OCI-LY7 (cell line): ENCODE measurements at regions not wholly inside any gene's neighbourhood (a gene's known extent, or its start where the extent isn't known, plus 50 kb on each side); places are given as distances from the start of the nearest gene placed in this dataset.

ENCODE experiments used
- BruUV-seq: library from RNA; stranded (reverse); fragments of 400-500 nt; replicated peaks from 2 replicates; lab custom pipeline; 2021; lab: Mats Ljungman, UMichigan
- CTCF ChIA-PET: fragments of 300-600 bp; sonication (Branson Sonifier 250); formaldehyde crosslinking; loops from one replicate; lab custom pipeline; 2022; ENCODE audit warnings: antibody characterized with exemption; ENCODE audit not compliant: unreplicated experiment; lab: Charles Lee
- POLR2A ChIA-PET: fragments of 300-600 bp; sonication (Branson Sonifier 250); formaldehyde crosslinking; loops from one replicate; lab custom pipeline; 2022; ENCODE audit warnings: antibody characterized with exemption; lab: Charles Lee
- DNase-seq: peaks from one replicate; pipeline ENCODE4 v3.0.0-alpha.2; 2015; ENCODE audit warnings: low spot score
- H2AFZ ChIP-seq: fragments of 200-600 bp; sonication (generic), shearing (Covaris generic); 2 replicates; pipeline ENCODE4 v1.6.1; 2014; ENCODE audit warnings: mild to moderate bottlenecking, antibody characterized with exemption, low read length, moderate library complexity
- H3K27ac ChIP-seq: fragments of 200-600 bp; sonication (generic); 2 replicates; pipeline ENCODE4 v1.5.1; 2014; ENCODE audit warnings: mixed run types, low read depth, mild to moderate bottlenecking, moderate library complexity, low read length, inconsistent platforms; ENCODE audit not compliant: poor library complexity, severe bottlenecking
- H3K36me3 ChIP-seq: fragments of 200-600 bp; sonication (generic); 2 replicates; pipeline ENCODE4 v1.6.1; 2014; ENCODE audit warnings: mild to moderate bottlenecking, antibody characterized with exemption, low read length, moderate library complexity, mixed read lengths; ENCODE audit not compliant: insufficient read depth
- H3K4me1 ChIP-seq: fragments of 200-600 bp; sonication (generic); 2 replicates; pipeline ENCODE4 v1.5.1; 2014; ENCODE audit warnings: mild to moderate bottlenecking, low read length; ENCODE audit not compliant: insufficient read depth, poor library complexity, severe bottlenecking
- H3K4me2 ChIP-seq: fragments of 200-600 bp; sonication (generic); 2 replicates; pipeline ENCODE4 v1.6.1; 2014; ENCODE audit warnings: mild to moderate bottlenecking, low read length
- H3K4me3 ChIP-seq: fragments of 200-600 bp; sonication (generic); 2 replicates; pipeline ENCODE4 v1.5.1; 2014; ENCODE audit warnings: mild to moderate bottlenecking, low read depth, low read length; ENCODE audit not compliant: poor library complexity, severe bottlenecking
- H3K79me2 ChIP-seq: fragments of 200-600 bp; sonication (generic); 2 replicates; pipeline ENCODE4 v1.6.1; 2016; ENCODE audit warnings: low read depth, mild to moderate bottlenecking, low read length, moderate library complexity, mixed read lengths; ENCODE audit not compliant: insufficient read depth
- H3K9me2 ChIP-seq: fragments of 200-600 bp; sonication (generic); 2 replicates; pipeline ENCODE4 v1.6.1; 2016; ENCODE audit warnings: mild to moderate bottlenecking, low read length, mixed read lengths; ENCODE audit not compliant: insufficient read depth
- H3K9me3 ChIP-seq: fragments of 200-600 bp; sonication (generic); 2 replicates; pipeline ENCODE4 v1.6.1; 2014; ENCODE audit warnings: mild to moderate bottlenecking, mixed run types, low read length, mixed read lengths
- H4K20me1 ChIP-seq: fragments of 200-600 bp; sonication (generic); 2 replicates; pipeline ENCODE4 v1.6.1; 2014; ENCODE audit warnings: mild to moderate bottlenecking, antibody characterized with exemption, low read length, moderate library complexity, mixed read lengths; ENCODE audit not compliant: insufficient read depth
- EZH2phosphoT487 ChIP-seq: fragments of 200-600 bp; sonication (generic); IDR thresholded peaks from 2 replicates; pipeline ENCODE4 v1.6.1; 2018; ENCODE audit warnings: low read depth, borderline replicate concordance, mild to moderate bottlenecking, mixed run types, antibody characterized with exemption, low read length, moderate library complexity, mixed read lengths
- intact Hi-C: fragments of 100-400 bp; cut with micrococcal nuclease; formaldehyde crosslinking; loops from one replicate; pipeline ENCODE4 v1.10.0; 2022; ENCODE audit not compliant: unreplicated experiment
- TF ChIP-seq, protein P1 (sequence below): fragments of 200-600 bp; sonication (generic); conservative IDR thresholded peaks from 2 replicates; pipeline ENCODE4 v1.5.1; 2014; ENCODE audit warnings: mild to moderate bottlenecking, antibody characterized with exemption, low read length, moderate library complexity, mixed read lengths

DNA sequence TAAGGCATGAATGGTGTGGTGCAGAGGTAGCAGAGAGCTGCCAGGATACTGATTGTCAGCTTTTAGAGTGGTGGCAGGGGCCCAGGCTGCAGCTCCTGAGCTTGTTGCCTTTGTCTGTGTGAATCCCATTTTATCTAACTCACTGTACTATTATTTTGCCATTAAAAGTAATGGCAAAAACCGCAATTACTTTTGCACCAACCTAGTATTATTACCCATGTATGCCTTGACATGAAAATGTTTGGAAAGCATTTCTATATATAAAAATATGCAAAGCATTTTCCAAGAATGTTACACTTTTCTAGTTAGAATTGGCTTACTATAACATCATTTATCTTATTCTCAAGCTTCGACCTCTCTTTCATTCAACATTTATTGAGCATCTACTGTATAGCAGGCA lies 308.1 kb upstream of the MYOCD start:
- intact Hi-C loops = no loop called here
- Histone ChIP-seq H3K4me1 (no peaks in the 10 kb centered on the region), H3K9me3 (no peaks in the 10 kb centered on the region), H2AFZ (no peak overlapping the region), H3K4me2 (no peak overlapping the region), H4K20me1 (no peaks in the 10 kb centered on the region), H3K79me2 (no peaks in the 10 kb centered on the region), H3K4me3 (no peak overlapping the region), H3K9me2 (no peaks in the 10 kb centered on the region), H3K36me3 (no peaks in the 10 kb centered on the region), H3K27ac (no peak overlapping the region)
- TF ChIP-seq, protein P1, sequence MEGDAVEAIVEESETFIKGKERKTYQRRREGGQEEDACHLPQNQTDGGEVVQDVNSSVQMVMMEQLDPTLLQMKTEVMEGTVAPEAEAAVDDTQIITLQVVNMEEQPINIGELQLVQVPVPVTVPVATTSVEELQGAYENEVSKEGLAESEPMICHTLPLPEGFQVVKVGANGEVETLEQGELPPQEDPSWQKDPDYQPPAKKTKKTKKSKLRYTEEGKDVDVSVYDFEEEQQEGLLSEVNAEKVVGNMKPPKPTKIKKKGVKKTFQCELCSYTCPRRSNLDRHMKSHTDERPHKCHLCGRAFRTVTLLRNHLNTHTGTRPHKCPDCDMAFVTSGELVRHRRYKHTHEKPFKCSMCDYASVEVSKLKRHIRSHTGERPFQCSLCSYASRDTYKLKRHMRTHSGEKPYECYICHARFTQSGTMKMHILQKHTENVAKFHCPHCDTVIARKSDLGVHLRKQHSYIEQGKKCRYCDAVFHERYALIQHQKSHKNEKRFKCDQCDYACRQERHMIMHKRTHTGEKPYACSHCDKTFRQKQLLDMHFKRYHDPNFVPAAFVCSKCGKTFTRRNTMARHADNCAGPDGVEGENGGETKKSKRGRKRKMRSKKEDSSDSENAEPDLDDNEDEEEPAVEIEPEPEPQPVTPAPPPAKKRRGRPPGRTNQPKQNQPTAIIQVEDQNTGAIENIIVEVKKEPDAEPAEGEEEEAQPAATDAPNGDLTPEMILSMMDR = no peak
- TF ChIP-seq EZH2phosphoT487 = no peak
- BruUV-seq = no TSS peak
- ChIA-PET POLR2A (no interaction called here), CTCF (no interaction called here)
- no peak for DNase-seq

GRCh38 chr17:12358477-12358876 lies 307.2 kb upstream of the MYOCD start:
- ChIA-PET CTCF (no interaction called here), POLR2A (interaction anchor here (0.7 kb wide), 1 partner anchor 152 kb away, joined by 3 read pairs; no protein-coding TSS in a partner anchor)
- intact Hi-C loops = no loop called here

DNA sequence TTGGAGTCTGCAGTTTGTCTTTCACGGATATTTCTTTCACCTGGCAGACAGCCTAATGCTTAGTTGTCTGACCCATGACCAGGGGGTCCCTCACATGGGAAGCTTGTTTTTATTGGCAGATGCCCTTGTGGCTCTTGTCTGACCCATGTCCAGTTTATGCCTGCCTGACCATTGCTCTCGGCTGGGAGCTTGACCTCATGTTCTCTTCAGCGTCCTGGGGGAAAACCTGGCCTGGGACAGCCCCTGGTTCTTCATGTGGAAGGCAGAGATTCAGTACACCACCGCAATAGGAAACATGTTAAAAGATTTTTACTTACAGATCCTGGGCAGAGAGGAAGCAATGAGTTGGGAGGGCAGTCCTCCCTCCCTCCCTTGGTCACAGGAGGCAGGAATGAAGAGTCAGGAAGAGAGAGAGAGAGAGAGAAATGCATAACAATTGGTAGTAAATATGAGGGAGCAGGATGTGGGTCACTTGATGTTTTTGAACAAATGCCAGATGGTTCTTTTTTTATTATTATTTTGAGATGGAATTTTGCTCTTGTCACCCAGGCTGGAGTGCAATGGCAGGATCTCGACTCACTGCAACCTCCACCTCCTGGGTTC lies 302.7 kb upstream of the MYOCD start:
- Histone ChIP-seq H3K27ac (no peak overlapping the region), H3K9me3 (no peaks in the 10 kb centered on the region), H3K4me3 (no peak overlapping the region), H3K9me2 (no peaks in the 10 kb centered on the region), H3K79me2 (no peaks in the 10 kb centered on the region), H4K20me1 (no peaks in the 10 kb centered on the region), H2AFZ (no peak overlapping the region), H3K4me2 (no peak overlapping the region), H3K4me1 (no peaks in the 10 kb centered on the region), H3K36me3 (no peaks in the 10 kb centered on the region)
- ChIA-PET POLR2A (no interaction called here), CTCF (no interaction called here)
- no peak for TF ChIP-seq EZH2phosphoT487
- TF ChIP-seq, protein P1 = no peak
- intact Hi-C loops = no loop called here
- DNase-seq = no peak
- no TSS peak for BruUV-seq

More at GRCh38 chr17:12358477-12358876, 307.2 kb upstream of the MYOCD start:
- H2AFZ ChIP-seq = no peak overlapping the region
- H3K9me3 ChIP-seq = no peaks in the 10 kb centered on the region
- BruUV-seq = no TSS peak
- H3K27ac ChIP-seq = no peak overlapping the region
- H3K4me3 ChIP-seq = no peak overlapping the region
- DNase-seq = no peak
- no peak overlapping the region for H3K4me2 ChIP-seq
- no peaks in the 10 kb centered on the region for H3K9me2 ChIP-seq
- H3K79me2 ChIP-seq = no peaks in the 10 kb centered on the region
- H3K36me3 ChIP-seq = no peaks in the 10 kb centered on the region
- TF ChIP-seq, protein P1 = no peak
- no peak for TF ChIP-seq EZH2phosphoT487
- H3K4me1 ChIP-seq = no peaks in the 10 kb centered on the region
- no peaks in the 10 kb centered on the region for H4K20me1 ChIP-seq
